SU-DHL-6 (cell line): ENCODE measurements at regions not wholly inside any gene's neighbourhood (a gene's known extent, or its start where the extent isn't known, plus 50 kb on each side); places are given as distances from the start of the nearest gene placed in this dataset.

Experiments
- H2AFZ ChIP-seq: fragments of 200-600 bp; sonication (generic); 2 replicates; pipeline ENCODE4 v1.6.1; 2014; ENCODE audit warnings: low read depth, mild to moderate bottlenecking, moderate library complexity, mixed read lengths, antibody characterized with exemption, low read length; ENCODE audit not compliant: severe bottlenecking
- H3F3A ChIP-seq: fragments of 200-600 bp; shearing (Covaris generic); 2 replicates; pipeline ENCODE4 v1.6.0; 2016; ENCODE audit warnings: antibody characterized with exemption, mild to moderate bottlenecking; ENCODE audit not compliant: insufficient read depth
- H3K27ac ChIP-seq: fragments of 200-600 bp; sonication (generic); 2 replicates; pipeline ENCODE4 v1.5.1; 2016; ENCODE audit warnings: low read depth, mild to moderate bottlenecking, low read length, moderate library complexity, mixed read lengths
- H3K27me3 ChIP-seq: fragments of 200-600 bp; sonication (generic), shearing (Covaris generic); 2 replicates; pipeline ENCODE4 v1.6.0; 2014; ENCODE audit warnings: mild to moderate bottlenecking, low read length
- H3K36me3 ChIP-seq: fragments of 200-600 bp; sonication (generic); 2 replicates; pipeline ENCODE4 v1.6.1; 2014; ENCODE audit warnings: mild to moderate bottlenecking, low read length, mixed read lengths
- H3K4me2 ChIP-seq: fragments of 300-600, 200-600 bp; shearing (Covaris generic), sonication (generic); 2 replicates; pipeline ENCODE4 v1.6.0; 2014; ENCODE audit warnings: low read length, low read depth, mild to moderate bottlenecking; ENCODE audit not compliant: poor library complexity, severe bottlenecking
- H3K4me3 ChIP-seq: fragments of 200-600 bp; sonication (generic); 2 replicates; pipeline ENCODE4 v1.5.1; 2014; ENCODE audit warnings: antibody characterized with exemption, low read length, mild to moderate bottlenecking, mixed read lengths; ENCODE audit not compliant: insufficient read depth, poor library complexity, severe bottlenecking
- H3K79me2 ChIP-seq: fragments of 200-600 bp; sonication (generic); 2 replicates; pipeline ENCODE4 v1.6.1; 2014; ENCODE audit warnings: mild to moderate bottlenecking, low read length, moderate library complexity; ENCODE audit not compliant: insufficient read depth
- H3K9ac ChIP-seq: fragments of 200-600 bp; sonication (generic); 2 replicates; pipeline ENCODE4 v1.7.0; 2014; ENCODE audit warnings: mild to moderate bottlenecking, low read length
- H3K9me2 ChIP-seq: fragments of 200-600 bp; sonication (generic); replicated peaks from 2 replicates; pipeline ENCODE4 v1.6.1; 2014; ENCODE audit warnings: low read length; ENCODE audit not compliant: insufficient read depth
- H3K9me3 ChIP-seq: fragments of 200-600 bp; sonication (generic); 2 replicates; pipeline ENCODE4 v1.6.1; 2014; ENCODE audit warnings: low read length, mixed read lengths; ENCODE audit not compliant: insufficient read depth
- H4K20me1 ChIP-seq: fragments of 200-600 bp; sonication (generic); 2 replicates; pipeline ENCODE4 v1.6.1; 2014; ENCODE audit warnings: low read depth, mild to moderate bottlenecking, antibody characterized with exemption, low read length, moderate library complexity, mixed read lengths
- CTCF ChIP-seq: fragments of 200-600 bp; sonication (generic); IDR thresholded peaks from one replicate; pipeline ENCODE4 v1.5.1; 2017; ENCODE audit warnings: antibody characterized with exemption, mild to moderate bottlenecking, low read length, moderate library complexity; ENCODE audit not compliant: insufficient read depth, poor library complexity, severe bottlenecking
- EZH2phosphoT487 ChIP-seq: fragments of 200-600 bp; sonication (generic), shearing (Covaris generic); conservative IDR thresholded peaks from 2 replicates; pipeline ENCODE4 v1.6.1; 2018; ENCODE audit warnings: mild to moderate bottlenecking, antibody characterized with exemption, low read length, moderate library complexity, mixed read lengths

DNA sequence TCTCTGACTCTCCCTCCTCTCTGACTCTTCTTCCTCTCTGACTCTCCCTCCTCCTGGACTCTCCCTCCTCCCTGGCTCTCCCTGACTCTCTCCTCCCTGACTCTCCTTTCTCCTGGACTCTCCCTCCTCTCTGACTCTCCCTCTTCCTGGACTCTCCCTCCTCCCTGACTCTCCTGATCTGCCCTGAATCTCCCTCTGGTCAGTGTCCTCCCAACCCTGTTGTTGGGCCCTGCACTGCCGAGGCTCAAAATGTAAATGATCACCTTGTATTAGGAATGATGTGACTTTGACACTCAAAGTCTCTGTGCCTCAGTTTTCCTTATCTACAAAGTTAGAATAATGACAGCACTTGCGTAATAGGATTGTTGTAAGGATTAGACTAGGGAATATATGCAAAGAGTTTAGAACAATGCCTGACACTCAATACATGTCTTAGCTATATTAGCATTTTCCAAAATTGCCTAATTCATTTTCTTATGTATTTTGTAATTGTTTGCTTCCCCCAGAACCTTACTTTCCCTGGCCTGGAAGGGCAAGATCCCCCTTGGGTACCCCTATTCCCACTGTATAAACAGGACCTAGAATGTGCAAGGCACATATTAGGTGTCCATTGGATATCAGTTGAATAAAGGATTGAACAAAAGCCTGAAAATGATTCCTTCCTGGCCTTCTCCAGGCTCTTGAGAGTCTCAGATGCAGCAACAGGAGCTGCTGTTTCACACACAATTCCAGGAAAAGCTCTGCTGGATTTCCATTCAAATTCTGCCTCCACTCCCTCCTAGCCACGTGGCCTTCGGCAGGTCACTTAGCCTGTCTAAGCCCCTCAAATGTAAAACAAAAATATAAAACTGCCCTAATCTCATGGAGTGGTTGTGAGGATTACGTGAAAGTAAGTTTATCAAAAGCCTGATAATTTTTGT is 170.1 kb downstream of the INHBB start:
- TF ChIP-seq EZH2phosphoT487, result no peak
- no peak for TF ChIP-seq CTCF
- H3K9me3 ChIP-seq, result no peaks in the 10 kb centered on the region
- no peak overlapping the region for H2AFZ ChIP-seq
- H3K27ac ChIP-seq, result no peak overlapping the region
- H3K9ac ChIP-seq, result no peak overlapping the region
- H3K4me3 ChIP-seq, result no peak overlapping the region
- no peaks in the 10 kb centered on the region for H4K20me1 ChIP-seq
- no peak overlapping the region for H3K4me2 ChIP-seq
- no peaks in the 10 kb centered on the region for H3K79me2 ChIP-seq
- H3K9me2 ChIP-seq, result no peaks in the 10 kb centered on the region
- no peaks in the 10 kb centered on the region for H3K36me3 ChIP-seq
- no peaks in the 10 kb centered on the region for H3F3A ChIP-seq
- no peaks in the 10 kb centered on the region for H3K27me3 ChIP-seq

- no peak overlapping the region for H3K9ac ChIP-seq
- no peak overlapping the region for H3K4me3 ChIP-seq
- H3K27ac ChIP-seq, result no peak overlapping the region
- no peak overlapping the region for H3K4me2 ChIP-seq
- no peak overlapping the region for H2AFZ ChIP-seq
- H4K20me1 ChIP-seq, result no peaks in the 10 kb centered on the region
- H3K79me2 ChIP-seq, result no peaks in the 10 kb centered on the region
- H3K36me3 ChIP-seq, result no peaks in the 10 kb centered on the region
- no peaks in the 10 kb centered on the region for H3K9me3 ChIP-seq
- H3K27me3 ChIP-seq, result no peaks in the 10 kb centered on the region
- no peak for TF ChIP-seq CTCF
- TF ChIP-seq EZH2phosphoT487, result no peak
- H3K9me2 ChIP-seq, result no peaks in the 10 kb centered on the region
- H3F3A ChIP-seq, result no peaks in the 10 kb centered on the region
Measured at GRCh38 chr2:120516679-120517314, 170.9 kb downstream of the INHBB start.

- no peaks in the 10 kb centered on the region for H3K27me3 ChIP-seq
- no peak overlapping the region for H3K4me3 ChIP-seq
- H3K9ac ChIP-seq, result no peak overlapping the region
- H3K4me2 ChIP-seq, result no peak overlapping the region
- no peaks in the 10 kb centered on the region for H3K36me3 ChIP-seq
- no peak for TF ChIP-seq EZH2phosphoT487
- TF ChIP-seq CTCF, result no peak
- no peaks in the 10 kb centered on the region for H3K9me2 ChIP-seq
- H3K27ac ChIP-seq, result no peak overlapping the region
- no peaks in the 10 kb centered on the region for H4K20me1 ChIP-seq
- H3F3A ChIP-seq, result no peaks in the 10 kb centered on the region
- H3K79me2 ChIP-seq, result no peaks in the 10 kb centered on the region
- no peak overlapping the region for H2AFZ ChIP-seq
- no peaks in the 10 kb centered on the region for H3K9me3 ChIP-seq
Measured at GRCh38 chr2:120517751-120518469, 172.0 kb downstream of the INHBB start.
